ENCODE measurements at regions not wholly inside any gene's neighbourhood (a gene's known extent, or its start where the extent isn't known, plus 50 kb on each side); places are given as distances from the start of the nearest gene placed in this dataset.

DNA sequence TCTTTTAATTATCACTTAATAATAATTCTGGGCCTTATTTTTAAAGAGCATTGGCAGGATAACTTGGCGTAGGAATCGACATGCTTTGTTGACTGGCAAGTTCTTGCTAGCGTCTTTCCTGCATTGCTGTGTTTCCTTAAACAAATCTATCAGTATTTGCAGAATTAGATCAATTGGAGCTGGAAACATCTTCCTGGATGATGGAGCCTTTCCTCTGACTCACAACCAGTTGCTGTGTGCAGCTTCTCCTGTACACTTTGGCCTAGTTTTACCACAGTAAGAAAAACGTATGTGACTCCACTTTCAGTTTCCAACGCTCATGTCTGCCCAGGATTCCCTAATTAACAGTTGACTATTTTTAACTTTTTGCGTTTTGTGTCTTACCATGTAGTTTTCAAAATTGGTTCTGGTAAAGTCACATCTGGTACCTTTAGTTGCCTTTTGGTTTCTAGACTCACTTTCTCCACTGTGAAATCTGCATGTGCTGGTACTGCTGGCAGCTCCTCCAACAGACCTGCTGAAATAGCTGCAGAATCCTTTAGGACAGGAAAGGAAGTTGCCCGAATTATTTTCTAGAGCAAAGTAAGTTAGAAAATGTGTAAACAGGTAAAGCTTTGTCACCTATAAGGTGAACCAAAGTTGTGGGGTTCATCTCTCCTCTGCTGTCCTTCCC is 553.2 kb upstream of the FAT1 start:
- TF ChIP-seq, protein P1, sequence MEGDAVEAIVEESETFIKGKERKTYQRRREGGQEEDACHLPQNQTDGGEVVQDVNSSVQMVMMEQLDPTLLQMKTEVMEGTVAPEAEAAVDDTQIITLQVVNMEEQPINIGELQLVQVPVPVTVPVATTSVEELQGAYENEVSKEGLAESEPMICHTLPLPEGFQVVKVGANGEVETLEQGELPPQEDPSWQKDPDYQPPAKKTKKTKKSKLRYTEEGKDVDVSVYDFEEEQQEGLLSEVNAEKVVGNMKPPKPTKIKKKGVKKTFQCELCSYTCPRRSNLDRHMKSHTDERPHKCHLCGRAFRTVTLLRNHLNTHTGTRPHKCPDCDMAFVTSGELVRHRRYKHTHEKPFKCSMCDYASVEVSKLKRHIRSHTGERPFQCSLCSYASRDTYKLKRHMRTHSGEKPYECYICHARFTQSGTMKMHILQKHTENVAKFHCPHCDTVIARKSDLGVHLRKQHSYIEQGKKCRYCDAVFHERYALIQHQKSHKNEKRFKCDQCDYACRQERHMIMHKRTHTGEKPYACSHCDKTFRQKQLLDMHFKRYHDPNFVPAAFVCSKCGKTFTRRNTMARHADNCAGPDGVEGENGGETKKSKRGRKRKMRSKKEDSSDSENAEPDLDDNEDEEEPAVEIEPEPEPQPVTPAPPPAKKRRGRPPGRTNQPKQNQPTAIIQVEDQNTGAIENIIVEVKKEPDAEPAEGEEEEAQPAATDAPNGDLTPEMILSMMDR (IDR thresholded peaks at IDR 0.05; ENCODE audit: poor library complexity): no peak
- no peak for TF ChIP-seq EZH2phosphoT487 (IDR thresholded peaks at IDR 0.05; ENCODE audit: low read depth, severe bottlenecking, unreplicated experiment)

Data from hepatocyte (in vitro differentiated cells).